ENCODE measurements at regions not wholly inside any gene's neighbourhood (a gene's known extent, or its start where the extent isn't known, plus 50 kb on each side); places are given as distances from the start of the nearest gene placed in this dataset.

GRCh38 chr2:126803434-126803775 lies 95.3 kb upstream of the TEX51 start:
- TF ChIP-seq POLR2A (IDR thresholded peaks at IDR 0.05) (no peak), POLR2AphosphoS5 (IDR thresholded peaks at IDR 0.05) (no peak), EP300 (IDR thresholded peaks at IDR 0.05) (no peak)
- TF ChIP-seq, protein P1, sequence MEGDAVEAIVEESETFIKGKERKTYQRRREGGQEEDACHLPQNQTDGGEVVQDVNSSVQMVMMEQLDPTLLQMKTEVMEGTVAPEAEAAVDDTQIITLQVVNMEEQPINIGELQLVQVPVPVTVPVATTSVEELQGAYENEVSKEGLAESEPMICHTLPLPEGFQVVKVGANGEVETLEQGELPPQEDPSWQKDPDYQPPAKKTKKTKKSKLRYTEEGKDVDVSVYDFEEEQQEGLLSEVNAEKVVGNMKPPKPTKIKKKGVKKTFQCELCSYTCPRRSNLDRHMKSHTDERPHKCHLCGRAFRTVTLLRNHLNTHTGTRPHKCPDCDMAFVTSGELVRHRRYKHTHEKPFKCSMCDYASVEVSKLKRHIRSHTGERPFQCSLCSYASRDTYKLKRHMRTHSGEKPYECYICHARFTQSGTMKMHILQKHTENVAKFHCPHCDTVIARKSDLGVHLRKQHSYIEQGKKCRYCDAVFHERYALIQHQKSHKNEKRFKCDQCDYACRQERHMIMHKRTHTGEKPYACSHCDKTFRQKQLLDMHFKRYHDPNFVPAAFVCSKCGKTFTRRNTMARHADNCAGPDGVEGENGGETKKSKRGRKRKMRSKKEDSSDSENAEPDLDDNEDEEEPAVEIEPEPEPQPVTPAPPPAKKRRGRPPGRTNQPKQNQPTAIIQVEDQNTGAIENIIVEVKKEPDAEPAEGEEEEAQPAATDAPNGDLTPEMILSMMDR (IDR thresholded peaks at IDR 0.05): no peak
- no peaks in the 10 kb centered on the region for H3K4me1 ChIP-seq
- no peak overlapping the region for H3K4me3 ChIP-seq
- no peak for ATAC-seq
- 60 to 87% methylated on average over 2 to 8 of the region's 8 CpGs for WGBS, 2 donors (ENCODE audit: low coverage in 1 of 2)
- H3K36me3 ChIP-seq: no peaks in the 10 kb centered on the region
- no peaks in the 10 kb centered on the region for H3K9me3 ChIP-seq
- no peak overlapping the region for H3K27ac ChIP-seq
- no peaks in the 10 kb centered on the region for H3K27me3 ChIP-seq

DNA sequence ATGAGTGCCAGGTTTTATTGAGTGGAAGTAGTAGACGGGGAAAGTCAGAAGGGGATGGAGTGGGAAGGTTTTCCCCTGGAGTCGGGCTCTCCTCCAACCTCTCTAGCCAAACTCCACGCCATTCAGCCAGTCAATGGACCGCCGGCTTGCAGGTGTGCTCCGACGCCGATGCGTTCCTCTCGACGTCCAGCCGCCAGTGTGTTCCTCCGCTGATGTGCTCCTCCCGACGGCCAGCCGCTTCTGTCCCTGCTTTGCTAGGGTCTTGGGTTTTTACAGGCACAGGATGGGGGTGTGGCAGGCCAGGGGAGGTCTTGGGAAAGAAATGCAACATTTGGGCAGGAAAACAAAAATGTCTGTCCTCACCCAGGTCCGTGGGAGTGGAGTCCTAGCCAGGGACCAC lies 94.3 kb upstream of the TEX51 start:
- no peak for ATAC-seq
- Histone ChIP-seq H3K36me3 (no peaks in the 10 kb centered on the region), H3K9me3 (no peaks in the 10 kb centered on the region), H3K27ac (no peak overlapping the region), H3K27me3 (peaks cover 3% of the 10 kb centered on the region), H3K4me3 (no peak overlapping the region), H3K4me1 (no peaks in the 10 kb centered on the region)
- TF ChIP-seq POLR2A (IDR thresholded peaks at IDR 0.05): no peak
- TF ChIP-seq POLR2AphosphoS5 (IDR thresholded peaks at IDR 0.05): no peak
- no peak for TF ChIP-seq EP300 (IDR thresholded peaks at IDR 0.05)
- TF ChIP-seq, protein P1 (IDR thresholded peaks at IDR 0.05): no peak
- WGBS, 2 donors (ENCODE audit: low coverage in 1 of 2): 40 to 67% methylated on average over 1 to 2 of the region's 17 CpGs

DNA sequence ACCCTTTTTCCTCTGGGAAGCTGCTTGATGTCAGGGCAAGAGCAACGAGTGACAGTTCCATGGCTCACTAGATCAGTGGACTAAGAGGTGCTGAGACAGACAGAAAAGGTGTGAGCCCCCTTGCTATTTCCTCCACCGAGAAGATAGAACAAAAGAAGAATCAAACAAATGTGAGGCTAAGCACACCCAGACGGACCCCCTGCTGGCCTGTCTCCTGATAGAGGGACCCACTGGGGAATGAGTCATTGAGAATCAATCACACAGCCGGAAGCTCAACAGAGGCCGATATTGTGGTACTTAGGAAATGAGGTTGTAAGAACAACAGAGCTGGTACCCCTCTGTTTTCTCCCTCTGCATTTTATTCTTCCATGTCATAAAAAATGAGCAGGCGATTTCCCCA lies 89.8 kb upstream of the TEX51 start:
- WGBS, 2 donors (ENCODE audit: low coverage in 1 of 2): 24 to 31% methylated on average over 5 to 6 of the region's 6 CpGs
- Histone ChIP-seq H3K4me3 (no peak overlapping the region), H3K27ac (no peak overlapping the region), H3K36me3 (no peaks in the 10 kb centered on the region), H3K4me1 (no peaks in the 10 kb centered on the region), H3K9me3 (peaks cover 0 to 5% (median 0%) of the 10 kb centered on the region in 3 donors), H3K27me3 (peaks cover 4% of the 10 kb centered on the region)
- no peak for ATAC-seq
- no peak for TF ChIP-seq EP300 (IDR thresholded peaks at IDR 0.05)
- TF ChIP-seq POLR2AphosphoS5 (IDR thresholded peaks at IDR 0.05): no peak
- TF ChIP-seq POLR2A (IDR thresholded peaks at IDR 0.05): no peak
- TF ChIP-seq, protein P1 (IDR thresholded peaks at IDR 0.05): no peak

GRCh38 chr2:126809340-126809739 lies 89.3 kb upstream of the TEX51 start:
- WGBS, 2 donors (ENCODE audit: low coverage in 1 of 2): 41 to 53% methylated on average over 4 to 7 of the region's 7 CpGs
- Histone ChIP-seq H3K4me3 (no peak overlapping the region), H3K9me3 (peaks cover 0 to 5% (median 0%) of the 10 kb centered on the region in 3 donors), H3K27me3 (peaks cover 4% of the 10 kb centered on the region), H3K4me1 (no peaks in the 10 kb centered on the region), H3K27ac (no peak overlapping the region), H3K36me3 (no peaks in the 10 kb centered on the region)
- no peak for ATAC-seq
- TF ChIP-seq, protein P1 (IDR thresholded peaks at IDR 0.05): no peak
- TF ChIP-seq POLR2AphosphoS5 (IDR thresholded peaks at IDR 0.05) (no peak), EP300 (IDR thresholded peaks at IDR 0.05) (no peak), POLR2A (IDR thresholded peaks at IDR 0.05) (no peak)

DNA sequence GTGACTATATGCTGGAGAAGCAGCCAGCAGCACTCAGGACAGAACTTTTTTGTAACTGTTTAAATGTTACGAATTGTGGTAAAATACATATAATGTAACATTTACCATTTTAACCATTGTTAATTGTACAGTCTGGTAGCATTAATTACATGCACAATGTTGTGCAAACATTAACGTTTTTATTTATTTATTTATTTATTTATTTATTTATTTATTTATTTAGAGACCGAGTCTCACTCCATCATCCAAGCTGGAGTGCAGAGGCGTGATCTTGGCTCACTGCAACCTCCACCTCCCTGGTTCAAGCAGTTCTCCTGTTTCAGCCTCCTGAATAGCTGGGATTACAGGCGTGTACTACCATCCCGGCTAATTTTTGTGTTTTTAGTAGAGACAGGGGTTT lies 88.7 kb upstream of the TEX51 start:
- no peaks in the 10 kb centered on the region for H3K4me1 ChIP-seq
- no peak overlapping the region for H3K4me3 ChIP-seq
- 67 to 81% methylated on average over 5 to 6 of the region's 6 CpGs for WGBS, 2 donors (ENCODE audit: low coverage in 1 of 2)
- ATAC-seq: no peak
- H3K36me3 ChIP-seq: no peaks in the 10 kb centered on the region
- no peak for TF ChIP-seq POLR2AphosphoS5 (IDR thresholded peaks at IDR 0.05)
- no peak for TF ChIP-seq EP300 (IDR thresholded peaks at IDR 0.05)
- no peak for TF ChIP-seq POLR2A (IDR thresholded peaks at IDR 0.05)
- TF ChIP-seq, protein P1 (IDR thresholded peaks at IDR 0.05): no peak
- peaks cover 4% of the 10 kb centered on the region for H3K27me3 ChIP-seq
- H3K27ac ChIP-seq: no peak overlapping the region
- H3K9me3 ChIP-seq: peaks cover 0 to 5% (median 0%) of the 10 kb centered on the region in 3 donors
